ENCODE measurements at regions not wholly inside any gene's neighbourhood (a gene's known extent, or its start where the extent isn't known, plus 50 kb on each side); places are given as distances from the start of the nearest gene placed in this dataset.
"Not testable (repeated sequence)": the region's sequence is repeated elsewhere in the genome, so short reads cannot be mapped to it uniquely, and the experiment has no call there.

DNA sequence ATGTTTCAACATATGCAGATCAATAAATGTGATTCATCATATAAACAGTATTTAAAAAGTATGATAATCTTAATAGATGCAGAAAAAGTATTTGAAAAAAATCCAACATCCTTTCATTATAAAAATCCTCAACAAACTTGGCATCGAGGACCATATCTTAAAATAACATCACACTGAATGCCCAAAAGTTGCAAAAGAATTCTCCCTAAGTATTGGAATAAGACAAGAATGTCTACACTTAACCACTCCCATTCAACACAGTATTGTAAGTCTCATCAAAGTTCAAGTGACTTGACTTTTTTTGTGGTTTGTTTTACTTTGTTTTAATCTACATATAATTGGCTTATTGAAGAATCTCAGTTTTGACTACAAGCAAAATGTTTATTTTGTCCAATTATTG, 779.0 kb upstream of the SLIT2 start:
- H3K4me1 Mint-ChIP-seq (ENCODE audit: low read depth), result peaks cover 23% of the 10 kb centered on the region
- TF ChIP-seq, protein P1, sequence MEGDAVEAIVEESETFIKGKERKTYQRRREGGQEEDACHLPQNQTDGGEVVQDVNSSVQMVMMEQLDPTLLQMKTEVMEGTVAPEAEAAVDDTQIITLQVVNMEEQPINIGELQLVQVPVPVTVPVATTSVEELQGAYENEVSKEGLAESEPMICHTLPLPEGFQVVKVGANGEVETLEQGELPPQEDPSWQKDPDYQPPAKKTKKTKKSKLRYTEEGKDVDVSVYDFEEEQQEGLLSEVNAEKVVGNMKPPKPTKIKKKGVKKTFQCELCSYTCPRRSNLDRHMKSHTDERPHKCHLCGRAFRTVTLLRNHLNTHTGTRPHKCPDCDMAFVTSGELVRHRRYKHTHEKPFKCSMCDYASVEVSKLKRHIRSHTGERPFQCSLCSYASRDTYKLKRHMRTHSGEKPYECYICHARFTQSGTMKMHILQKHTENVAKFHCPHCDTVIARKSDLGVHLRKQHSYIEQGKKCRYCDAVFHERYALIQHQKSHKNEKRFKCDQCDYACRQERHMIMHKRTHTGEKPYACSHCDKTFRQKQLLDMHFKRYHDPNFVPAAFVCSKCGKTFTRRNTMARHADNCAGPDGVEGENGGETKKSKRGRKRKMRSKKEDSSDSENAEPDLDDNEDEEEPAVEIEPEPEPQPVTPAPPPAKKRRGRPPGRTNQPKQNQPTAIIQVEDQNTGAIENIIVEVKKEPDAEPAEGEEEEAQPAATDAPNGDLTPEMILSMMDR (IDR thresholded peaks at IDR 0.05), result no peak
- no peaks in the 10 kb centered on the region; the same call in 1 of the 2 replicates for H3K27me3 Mint-ChIP-seq (ENCODE audit: insufficient read depth)
- H3K27ac Mint-ChIP-seq, result no peak overlapping the region
- no peak for DNase-seq
- no peak overlapping the region for H3K4me3 Mint-ChIP-seq
- H3K9me3 Mint-ChIP-seq, result no peaks in the 10 kb centered on the region
- peaks cover 5% of the 10 kb centered on the region; the same call in 1 of the 2 replicates for H3K36me3 Mint-ChIP-seq (ENCODE audit: low read depth)

DNA sequence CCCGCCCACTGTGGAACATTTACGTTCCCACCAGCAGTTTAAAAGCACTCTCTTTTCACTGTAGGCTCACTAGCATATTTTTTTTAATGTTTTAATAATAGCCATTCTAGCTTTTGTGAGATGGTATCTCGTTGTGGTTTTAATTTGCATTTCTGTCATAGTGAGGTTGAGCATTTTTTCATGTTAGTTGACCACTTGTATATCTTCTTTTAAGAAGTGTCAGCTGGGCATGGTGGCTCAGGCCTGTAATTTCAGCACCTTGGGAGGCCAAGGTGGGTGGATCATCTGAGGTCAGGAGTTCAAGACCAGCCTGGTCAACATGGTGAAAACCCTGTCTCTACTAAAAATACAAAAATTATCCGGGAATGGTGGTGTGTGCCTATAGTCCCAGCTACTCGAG, 781.7 kb upstream of the SLIT2 start:
- not testable (repeated sequence) for DNase-seq; H3K36me3 Mint-ChIP-seq (ENCODE audit: low read depth); H3K27ac Mint-ChIP-seq; H3K27me3 Mint-ChIP-seq (ENCODE audit: insufficient read depth); H3K4me3 Mint-ChIP-seq; H3K9me3 Mint-ChIP-seq
- peaks cover 23% of the 10 kb centered on the region for H3K4me1 Mint-ChIP-seq (ENCODE audit: low read depth)

DNA sequence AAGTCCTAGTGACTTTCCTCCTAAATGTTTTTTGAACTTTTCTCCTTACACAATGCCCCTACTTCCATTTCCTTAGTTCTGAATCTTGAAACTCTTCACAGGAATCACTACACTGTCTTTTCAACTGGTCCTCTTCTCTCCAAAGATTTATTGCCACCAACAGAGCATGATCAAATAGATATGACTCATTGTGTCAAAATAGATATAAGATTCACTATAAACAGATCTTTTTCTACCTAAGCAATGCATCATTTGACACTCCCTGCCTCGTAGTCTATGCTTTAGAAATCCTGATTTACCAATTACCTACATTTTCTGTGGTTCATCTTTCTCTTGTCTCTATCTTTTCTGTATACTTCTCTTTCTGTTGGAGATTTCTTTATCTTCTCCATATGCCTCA, 789.6 kb upstream of the SLIT2 start:
- Mint-ChIP-seq H3K4me1 (ENCODE audit: low read depth) (no peaks in the 10 kb centered on the region), H3K4me3 (no peak overlapping the region), H3K27ac (no peak overlapping the region), H3K27me3 (ENCODE audit: insufficient read depth) (no peaks in the 10 kb centered on the region), H3K36me3 (ENCODE audit: low read depth) (no peaks in the 10 kb centered on the region), H3K9me3 (no peaks in the 10 kb centered on the region)
- no peak for DNase-seq
- TF ChIP-seq, protein P1 (IDR thresholded peaks at IDR 0.05), result no peak

DNA sequence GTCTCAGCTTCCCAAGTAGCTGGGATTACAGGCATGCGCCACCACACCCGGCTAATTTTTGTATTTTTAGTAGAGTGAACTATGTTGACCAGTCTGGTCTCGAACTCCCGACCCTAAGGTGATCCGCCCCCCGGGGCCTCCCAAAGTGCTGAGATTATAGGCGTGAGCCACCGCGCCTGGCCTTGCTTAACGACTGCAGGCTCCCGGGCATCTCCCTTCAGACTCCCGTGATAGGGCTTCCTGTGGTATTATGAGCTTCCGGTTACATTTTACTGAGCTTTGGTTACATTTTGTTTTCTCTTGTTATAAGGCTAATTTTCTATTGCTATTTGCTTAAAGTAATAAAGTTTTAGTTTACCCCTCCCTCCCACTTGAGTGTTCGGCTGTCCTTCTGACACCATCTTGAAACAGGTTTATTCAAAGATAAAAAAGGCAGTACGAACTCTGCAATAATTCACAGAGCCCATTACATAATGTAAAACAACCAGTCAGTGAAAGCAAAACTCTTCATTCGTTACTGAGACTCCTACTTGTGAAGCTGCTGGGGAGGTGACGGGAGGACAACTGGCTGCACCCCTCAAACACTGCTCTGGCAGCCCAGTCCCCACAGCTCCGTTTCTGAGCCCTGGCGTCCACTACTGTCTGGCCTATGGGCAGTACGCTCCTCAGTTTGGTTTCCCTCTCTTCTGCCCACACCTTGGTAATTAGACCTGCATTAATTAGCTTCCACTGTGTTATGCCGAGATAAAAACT, 795.7 kb upstream of the SLIT2 start:
- DNase-seq, result no peak
- H3K4me3 Mint-ChIP-seq, result no peak overlapping the region
- H3K36me3 Mint-ChIP-seq (ENCODE audit: low read depth), result peaks cover 5% of the 10 kb centered on the region; the same call in 1 of the 2 replicates
- H3K27ac Mint-ChIP-seq, result no peak overlapping the region
- H3K9me3 Mint-ChIP-seq, result no peaks in the 10 kb centered on the region; the same call in 1 of the 2 replicates
- H3K4me1 Mint-ChIP-seq (ENCODE audit: low read depth), result no peaks in the 10 kb centered on the region
- H3K27me3 Mint-ChIP-seq (ENCODE audit: insufficient read depth), result no peaks in the 10 kb centered on the region
- TF ChIP-seq, protein P1 (IDR thresholded peaks at IDR 0.05), result no peak

DNA sequence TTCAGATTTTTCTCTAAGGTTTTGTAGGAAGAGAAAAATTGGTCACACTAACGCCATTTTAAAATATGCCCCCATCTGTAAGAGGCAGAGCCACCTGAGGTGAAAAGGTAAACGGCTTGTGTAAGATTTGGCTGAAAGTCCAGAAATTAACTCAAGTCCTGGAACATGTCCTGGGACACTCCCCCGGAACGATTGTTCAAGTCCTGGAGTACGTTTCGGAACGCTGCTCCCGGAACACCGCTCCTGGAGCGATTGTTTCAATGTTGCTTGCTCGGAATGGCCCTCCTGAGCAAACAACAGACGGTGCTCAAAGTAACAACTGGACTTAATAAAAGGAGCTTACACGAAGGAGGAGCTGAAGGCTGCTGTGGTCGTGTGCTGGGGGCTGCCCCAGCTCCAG, 796.5 kb upstream of the SLIT2 start:
- Mint-ChIP-seq H3K36me3 (ENCODE audit: low read depth) (peaks cover 5% of the 10 kb centered on the region; the same call in 1 of the 2 replicates), H3K4me1 (ENCODE audit: low read depth) (no peaks in the 10 kb centered on the region), H3K4me3 (no peak overlapping the region), H3K27me3 (ENCODE audit: insufficient read depth) (no peaks in the 10 kb centered on the region), H3K27ac (no peak overlapping the region), H3K9me3 (no peaks in the 10 kb centered on the region; the same call in 1 of the 2 replicates)
- TF ChIP-seq, protein P1 (IDR thresholded peaks at IDR 0.05), result no peak
- DNase-seq, result no peak

DNA sequence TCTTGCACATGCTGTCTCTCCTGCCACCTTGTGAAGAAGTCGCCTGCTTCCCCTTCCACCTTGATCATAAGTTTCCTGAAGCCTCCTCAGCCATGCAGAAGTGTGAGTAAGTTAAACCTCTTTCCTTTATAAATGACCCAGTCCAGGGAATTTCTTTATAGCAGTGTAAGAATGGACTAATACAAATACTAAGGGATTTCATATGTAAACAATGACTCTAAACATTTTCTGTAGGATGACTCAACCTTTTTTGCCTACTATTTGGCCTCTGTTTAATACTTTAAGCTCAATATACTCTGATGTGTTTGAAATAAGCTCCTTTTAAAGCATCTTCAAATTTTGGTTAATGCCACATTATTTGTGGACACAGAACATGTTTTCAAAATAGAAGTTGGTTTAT, 813.5 kb upstream of the SLIT2 start:
- peaks cover 27% of the 10 kb centered on the region for H3K9me3 Mint-ChIP-seq
- H3K4me1 Mint-ChIP-seq (ENCODE audit: low read depth), result peaks cover 18% of the 10 kb centered on the region
- TF ChIP-seq, protein P1 (IDR thresholded peaks at IDR 0.05), result no peak
- H3K36me3 Mint-ChIP-seq (ENCODE audit: low read depth), result peaks cover 24% of the 10 kb centered on the region
- no peaks in the 10 kb centered on the region for H3K27me3 Mint-ChIP-seq (ENCODE audit: insufficient read depth)
- H3K4me3 Mint-ChIP-seq, result no peak overlapping the region
- DNase-seq, result peak; percentile 36
- H3K27ac Mint-ChIP-seq, result peak overlapping the region; percentile 59
